ENCODE measurements at regions not wholly inside any gene's neighbourhood (a gene's known extent, or its start where the extent isn't known, plus 50 kb on each side); places are given as distances from the start of the nearest gene placed in this dataset.

DNA sequence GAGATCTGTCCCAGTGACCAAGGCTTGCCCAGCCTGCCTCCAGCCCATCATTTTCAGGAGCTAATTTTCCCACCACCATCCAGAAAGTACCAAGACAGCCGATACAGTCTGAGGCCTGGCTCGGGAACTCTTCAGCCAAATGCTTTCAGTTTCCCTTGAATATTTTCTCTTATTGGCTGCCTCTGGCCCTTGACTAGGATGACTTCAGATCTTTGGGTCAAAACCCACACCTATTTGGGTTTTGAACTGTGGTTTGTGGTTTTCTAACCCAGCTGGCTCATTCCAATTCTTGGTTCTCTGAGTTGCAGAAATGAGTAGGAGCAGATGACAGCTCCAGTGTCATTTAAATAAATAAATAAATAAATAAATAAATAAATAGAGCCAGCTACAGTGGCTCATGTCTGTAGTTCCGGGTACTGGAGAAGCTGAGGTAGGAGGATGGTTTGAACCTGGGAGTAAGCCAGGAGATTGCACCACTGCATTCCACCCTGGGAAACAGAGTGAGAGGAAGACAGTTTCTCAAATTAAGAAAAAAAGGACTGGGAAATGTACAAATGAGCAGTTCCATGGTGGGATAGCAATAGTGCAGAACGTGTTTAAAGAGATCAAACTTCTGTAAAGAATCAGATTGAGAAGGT is 465.0 kb upstream of the SOX11 start:
- Histone ChIP-seq H3K27me3 (ENCODE audit: control insufficient read depth, insufficient read depth, low read length) (no peaks in the 10 kb centered on the region), H3K4me1 (ENCODE audit: control insufficient read depth, insufficient read depth, low read length) (no peaks in the 10 kb centered on the region), H3K9ac (ENCODE audit: low read length) (no peak overlapping the region), H3K4me3 (ENCODE audit: low read length) (no peak overlapping the region), H3K9me3 (ENCODE audit: control insufficient read depth, low read length) (no peaks in the 10 kb centered on the region), H3K36me3 (ENCODE audit: control insufficient read depth, insufficient read depth, low read length) (no peaks in the 10 kb centered on the region)

DNA sequence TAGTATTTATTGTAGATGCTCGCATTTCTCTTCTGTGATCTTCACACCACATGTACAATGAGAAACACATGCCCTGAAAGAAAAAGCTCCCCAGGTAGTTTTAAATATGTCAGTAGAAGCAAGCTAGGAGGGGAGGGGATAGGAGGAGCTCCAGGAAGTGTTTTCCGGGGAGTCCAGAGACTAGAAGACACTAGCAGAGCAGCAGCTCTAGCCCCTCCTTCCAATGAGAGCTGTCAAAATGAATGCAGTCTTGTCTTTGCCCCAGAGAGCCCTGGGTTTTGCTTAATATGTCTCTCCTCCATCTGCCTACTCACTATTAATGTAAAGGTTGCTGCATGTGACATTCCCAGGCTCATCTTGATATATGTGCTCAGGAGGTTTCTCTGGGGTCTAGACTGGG is 462.6 kb upstream of the SOX11 start:
- Histone ChIP-seq H3K9me3 (ENCODE audit: control insufficient read depth, low read length) (no peaks in the 10 kb centered on the region), H3K4me3 (ENCODE audit: low read length) (no peak overlapping the region), H3K27me3 (ENCODE audit: control insufficient read depth, insufficient read depth, low read length) (no peaks in the 10 kb centered on the region), H3K9ac (ENCODE audit: low read length) (no peak overlapping the region), H3K4me1 (ENCODE audit: control insufficient read depth, insufficient read depth, low read length) (no peaks in the 10 kb centered on the region), H3K36me3 (ENCODE audit: control insufficient read depth, insufficient read depth, low read length) (no peaks in the 10 kb centered on the region)

DNA sequence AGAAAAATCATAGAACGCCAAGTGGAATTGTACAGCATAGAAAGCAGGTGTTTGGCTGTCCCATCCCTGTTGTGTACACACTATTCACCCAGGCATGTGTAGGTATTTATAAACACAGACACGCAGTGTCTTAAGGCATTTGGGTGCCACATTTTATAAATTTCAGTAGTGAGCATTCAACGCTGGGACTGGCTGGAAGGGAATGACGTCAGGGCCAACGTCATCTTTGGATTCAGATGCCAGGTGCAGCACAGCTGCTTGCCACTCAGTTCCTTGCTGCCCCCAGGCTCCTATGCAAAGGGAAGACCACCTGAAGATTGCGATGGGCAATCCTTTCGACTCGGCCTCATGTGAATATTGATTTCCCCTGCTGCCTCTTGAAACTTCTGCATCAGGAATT is 461.7 kb upstream of the SOX11 start:
- H3K4me3 ChIP-seq (ENCODE audit: low read length), result no peak overlapping the region
- no peaks in the 10 kb centered on the region for H3K36me3 ChIP-seq (ENCODE audit: control insufficient read depth, insufficient read depth, low read length)
- no peaks in the 10 kb centered on the region for H3K27me3 ChIP-seq (ENCODE audit: control insufficient read depth, insufficient read depth, low read length)
- H3K4me1 ChIP-seq (ENCODE audit: control insufficient read depth, insufficient read depth, low read length), result no peaks in the 10 kb centered on the region
- no peaks in the 10 kb centered on the region for H3K9me3 ChIP-seq (ENCODE audit: control insufficient read depth, low read length)
- no peak overlapping the region for H3K9ac ChIP-seq (ENCODE audit: low read length)

DNA sequence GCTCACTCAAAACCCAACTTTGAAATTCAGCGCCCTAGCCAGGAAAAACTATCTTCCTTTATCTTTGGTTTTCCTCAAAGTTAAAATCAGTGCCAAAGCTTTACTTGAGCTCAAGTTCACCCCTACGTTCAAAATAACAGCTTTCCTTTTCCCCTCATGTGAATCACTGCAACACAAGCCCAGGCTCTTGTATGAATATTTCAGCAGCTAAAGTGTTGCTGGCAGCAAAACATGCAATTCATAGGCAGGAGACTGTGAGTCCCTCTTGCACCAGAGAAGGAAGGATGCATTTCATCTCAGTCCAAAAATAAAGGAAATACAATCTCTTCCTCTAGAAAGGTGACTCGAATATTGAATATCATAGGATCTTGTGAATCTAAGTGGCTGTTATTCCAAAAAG is 461.3 kb upstream of the SOX11 start:
- H3K4me1 ChIP-seq (ENCODE audit: control insufficient read depth, insufficient read depth, low read length), result no peaks in the 10 kb centered on the region
- H3K9me3 ChIP-seq (ENCODE audit: control insufficient read depth, low read length), result no peaks in the 10 kb centered on the region
- no peak overlapping the region for H3K9ac ChIP-seq (ENCODE audit: low read length)
- H3K27me3 ChIP-seq (ENCODE audit: control insufficient read depth, insufficient read depth, low read length), result no peaks in the 10 kb centered on the region
- no peak overlapping the region for H3K4me3 ChIP-seq (ENCODE audit: low read length)
- H3K36me3 ChIP-seq (ENCODE audit: control insufficient read depth, insufficient read depth, low read length), result no peaks in the 10 kb centered on the region

DNA sequence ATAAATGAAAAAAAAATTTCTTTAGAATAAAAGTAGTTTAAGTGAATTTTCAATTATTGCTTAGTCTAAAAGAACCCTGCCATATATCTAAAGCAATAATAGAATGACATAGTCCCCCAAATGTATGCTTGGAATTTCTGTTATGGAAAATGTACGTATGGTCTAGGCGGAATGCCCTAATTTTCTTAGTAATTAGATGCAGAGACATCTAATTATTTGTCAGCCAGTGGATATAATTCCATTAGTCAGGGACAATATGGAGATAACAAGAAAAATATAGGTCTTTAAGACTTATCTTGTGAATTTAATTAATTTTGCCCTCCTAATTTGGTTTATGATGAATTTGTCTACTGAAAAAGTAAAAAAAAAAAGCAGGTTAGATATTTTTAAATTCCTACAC is 460.9 kb upstream of the SOX11 start:
- Histone ChIP-seq H3K9ac (ENCODE audit: low read length) (no peak overlapping the region), H3K4me1 (ENCODE audit: control insufficient read depth, insufficient read depth, low read length) (no peaks in the 10 kb centered on the region), H3K36me3 (ENCODE audit: control insufficient read depth, insufficient read depth, low read length) (no peaks in the 10 kb centered on the region), H3K9me3 (ENCODE audit: control insufficient read depth, low read length) (no peaks in the 10 kb centered on the region), H3K27me3 (ENCODE audit: control insufficient read depth, insufficient read depth, low read length) (no peaks in the 10 kb centered on the region), H3K4me3 (ENCODE audit: low read length) (no peak overlapping the region)

DNA sequence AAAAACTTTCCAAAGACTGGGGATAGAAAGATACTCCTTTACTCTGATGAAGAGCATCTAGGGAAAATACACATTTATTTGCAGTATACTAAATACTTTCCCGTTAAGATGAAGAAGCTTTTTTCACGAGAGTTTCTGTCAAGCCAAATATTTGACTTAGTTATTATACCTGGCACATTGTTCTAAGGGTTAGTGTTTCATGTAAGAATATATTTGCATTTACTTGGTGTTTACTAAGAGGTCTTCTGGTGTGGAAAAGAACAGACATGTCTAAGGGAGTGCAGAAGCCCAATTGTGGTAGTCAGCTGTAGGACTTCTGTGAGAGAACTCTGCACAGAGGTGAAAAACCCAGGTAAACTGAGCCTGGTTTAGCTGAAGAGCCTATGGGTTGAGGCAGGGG is 457.6 kb upstream of the SOX11 start:
- Histone ChIP-seq H3K36me3 (ENCODE audit: control insufficient read depth, insufficient read depth, low read length) (no peaks in the 10 kb centered on the region), H3K9me3 (ENCODE audit: control insufficient read depth, low read length) (no peaks in the 10 kb centered on the region), H3K9ac (ENCODE audit: low read length) (no peak overlapping the region), H3K4me1 (ENCODE audit: control insufficient read depth, insufficient read depth, low read length) (no peaks in the 10 kb centered on the region), H3K4me3 (ENCODE audit: low read length) (no peak overlapping the region), H3K27me3 (ENCODE audit: control insufficient read depth, insufficient read depth, low read length) (no peaks in the 10 kb centered on the region)

DNA sequence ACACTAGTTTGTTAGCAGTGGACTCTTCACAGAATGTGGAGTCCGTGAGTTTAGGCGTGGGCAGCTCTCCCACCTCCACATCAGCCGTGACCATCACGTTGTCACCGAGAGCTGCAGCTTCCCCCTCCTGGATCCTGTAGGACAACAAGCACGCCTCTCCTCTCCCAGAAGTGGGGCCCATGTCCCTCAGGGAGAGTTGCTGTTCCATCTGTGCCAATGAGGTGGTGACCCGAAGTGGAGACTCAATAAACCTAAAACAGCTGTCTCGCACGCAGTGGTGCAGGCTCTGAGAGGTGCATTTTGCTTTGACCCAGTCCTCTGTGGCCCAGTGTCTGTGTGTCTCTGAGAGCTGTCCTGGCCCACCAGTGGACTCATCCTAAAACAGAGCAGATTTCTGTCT is 456.5 kb upstream of the SOX11 start:
- H3K4me1 ChIP-seq (ENCODE audit: control insufficient read depth, insufficient read depth, low read length), result no peaks in the 10 kb centered on the region
- no peaks in the 10 kb centered on the region for H3K27me3 ChIP-seq (ENCODE audit: control insufficient read depth, insufficient read depth, low read length)
- H3K9ac ChIP-seq (ENCODE audit: low read length), result no peak overlapping the region
- H3K36me3 ChIP-seq (ENCODE audit: control insufficient read depth, insufficient read depth, low read length), result no peaks in the 10 kb centered on the region
- no peaks in the 10 kb centered on the region for H3K9me3 ChIP-seq (ENCODE audit: control insufficient read depth, low read length)
- no peak overlapping the region for H3K4me3 ChIP-seq (ENCODE audit: low read length)

DNA sequence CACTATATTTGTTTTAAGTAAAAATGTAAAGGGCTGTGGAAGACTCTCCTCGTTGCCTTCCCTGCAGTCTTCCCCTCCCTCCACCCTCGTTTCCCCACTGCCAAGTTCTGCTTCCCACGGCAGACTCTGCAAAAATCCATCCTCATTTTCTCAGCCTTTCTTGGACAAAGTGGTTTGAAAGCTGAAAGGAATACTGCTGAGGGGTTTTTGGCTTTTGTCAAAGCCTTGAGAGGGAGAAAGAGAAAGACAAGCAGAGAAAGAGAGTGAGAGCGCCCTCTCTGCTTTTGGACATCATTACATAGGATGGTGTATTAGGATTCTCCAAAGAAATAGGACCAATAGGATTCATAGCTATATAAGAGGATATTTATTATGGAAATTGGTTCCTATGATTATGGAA is 455.9 kb upstream of the SOX11 start:
- Histone ChIP-seq H3K9me3 (ENCODE audit: control insufficient read depth, low read length) (no peaks in the 10 kb centered on the region), H3K27me3 (ENCODE audit: control insufficient read depth, insufficient read depth, low read length) (no peaks in the 10 kb centered on the region)

DNA sequence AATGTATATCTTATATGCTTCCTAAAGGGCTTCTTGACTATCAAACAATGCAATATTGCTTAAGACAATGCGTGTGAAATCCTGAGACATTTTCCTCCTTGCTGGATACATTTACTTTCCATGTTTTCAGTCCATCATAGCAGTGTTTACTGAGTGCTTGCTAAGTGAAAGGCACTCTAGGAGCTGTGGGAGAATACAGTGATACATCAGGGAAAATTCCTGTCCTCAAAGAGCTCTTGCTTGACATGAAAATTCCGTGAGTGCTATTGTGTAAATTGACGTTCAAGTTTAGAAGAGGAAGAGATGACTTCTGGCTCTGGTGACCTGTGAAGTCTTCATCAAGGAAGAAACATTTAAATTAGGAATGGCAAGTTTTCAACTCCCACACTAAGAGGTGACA is 449.4 kb upstream of the SOX11 start:
- no peaks in the 10 kb centered on the region for H3K36me3 ChIP-seq (ENCODE audit: control insufficient read depth, insufficient read depth, low read length)
- no peak overlapping the region for H3K4me3 ChIP-seq (ENCODE audit: low read length)
- H3K4me1 ChIP-seq (ENCODE audit: control insufficient read depth, insufficient read depth, low read length), result no peaks in the 10 kb centered on the region

More for the DNA sequence above, 455.9 kb upstream of the SOX11 start:
- Histone ChIP-seq H3K9ac (ENCODE audit: low read length) (no peak overlapping the region), H3K36me3 (ENCODE audit: control insufficient read depth, insufficient read depth, low read length) (no peaks in the 10 kb centered on the region), H3K4me1 (ENCODE audit: control insufficient read depth, insufficient read depth, low read length) (no peaks in the 10 kb centered on the region), H3K4me3 (ENCODE audit: low read length) (no peak overlapping the region)

DNA sequence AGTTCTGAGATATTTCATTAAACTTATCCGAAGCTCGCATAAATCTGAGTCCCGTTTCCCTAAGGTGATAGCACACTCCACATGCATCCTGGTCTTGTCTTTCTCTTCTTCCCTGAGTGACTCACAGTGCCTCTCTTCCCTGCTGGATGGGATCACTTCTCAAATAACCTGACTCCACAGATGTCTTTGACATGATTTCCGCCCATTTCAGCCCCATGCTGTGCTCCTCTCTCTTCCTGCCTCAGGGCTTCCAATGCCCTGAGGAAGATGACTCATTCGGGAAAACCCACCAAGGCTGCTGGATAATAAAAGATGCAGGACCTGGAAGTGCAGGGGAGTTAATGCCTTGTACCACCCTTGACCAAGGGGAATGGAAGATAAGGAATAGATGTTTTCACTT is 441.7 kb upstream of the SOX11 start:
- no peak overlapping the region for H3K4me3 ChIP-seq (ENCODE audit: low read length)
- no peaks in the 10 kb centered on the region for H3K9me3 ChIP-seq (ENCODE audit: control insufficient read depth, low read length)
- no peaks in the 10 kb centered on the region for H3K4me1 ChIP-seq (ENCODE audit: control insufficient read depth, insufficient read depth, low read length)
- no peaks in the 10 kb centered on the region for H3K27me3 ChIP-seq (ENCODE audit: control insufficient read depth, insufficient read depth, low read length)
- H3K36me3 ChIP-seq (ENCODE audit: control insufficient read depth, insufficient read depth, low read length), result no peaks in the 10 kb centered on the region
- H3K9ac ChIP-seq (ENCODE audit: low read length), result no peak overlapping the region

More for the DNA sequence above, 449.4 kb upstream of the SOX11 start:
- H3K9me3 ChIP-seq (ENCODE audit: control insufficient read depth, low read length), result no peaks in the 10 kb centered on the region
- H3K27me3 ChIP-seq (ENCODE audit: control insufficient read depth, insufficient read depth, low read length), result no peaks in the 10 kb centered on the region
- no peak overlapping the region for H3K9ac ChIP-seq (ENCODE audit: low read length)

DNA sequence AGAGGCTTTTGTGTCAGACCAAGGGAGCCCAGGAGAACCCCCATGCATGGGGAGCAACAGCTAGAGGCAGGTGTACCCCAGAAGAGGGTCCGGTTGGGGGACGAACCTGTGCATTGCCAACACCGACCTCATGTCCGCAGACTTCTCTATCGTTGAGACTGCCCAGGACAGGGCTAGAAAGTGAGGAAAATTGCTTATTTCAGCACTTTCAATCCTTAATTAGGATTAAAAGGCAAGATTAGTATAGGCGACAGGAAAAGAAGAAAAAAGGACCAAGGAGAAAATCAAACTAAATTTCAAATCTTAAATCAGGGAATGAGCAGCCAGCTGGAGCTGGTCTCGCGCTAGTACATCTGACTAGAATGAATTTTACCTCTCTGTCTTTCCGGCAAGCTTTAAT is 438.9 kb upstream of the SOX11 start:
- Histone ChIP-seq H3K4me1 (ENCODE audit: control insufficient read depth, insufficient read depth, low read length) (no peaks in the 10 kb centered on the region), H3K27me3 (ENCODE audit: control insufficient read depth, insufficient read depth, low read length) (no peaks in the 10 kb centered on the region), H3K9me3 (ENCODE audit: control insufficient read depth, low read length) (no peaks in the 10 kb centered on the region), H3K9ac (ENCODE audit: low read length) (no peak overlapping the region), H3K36me3 (ENCODE audit: control insufficient read depth, insufficient read depth, low read length) (no peaks in the 10 kb centered on the region), H3K4me3 (ENCODE audit: low read length) (no peak overlapping the region)

DNA sequence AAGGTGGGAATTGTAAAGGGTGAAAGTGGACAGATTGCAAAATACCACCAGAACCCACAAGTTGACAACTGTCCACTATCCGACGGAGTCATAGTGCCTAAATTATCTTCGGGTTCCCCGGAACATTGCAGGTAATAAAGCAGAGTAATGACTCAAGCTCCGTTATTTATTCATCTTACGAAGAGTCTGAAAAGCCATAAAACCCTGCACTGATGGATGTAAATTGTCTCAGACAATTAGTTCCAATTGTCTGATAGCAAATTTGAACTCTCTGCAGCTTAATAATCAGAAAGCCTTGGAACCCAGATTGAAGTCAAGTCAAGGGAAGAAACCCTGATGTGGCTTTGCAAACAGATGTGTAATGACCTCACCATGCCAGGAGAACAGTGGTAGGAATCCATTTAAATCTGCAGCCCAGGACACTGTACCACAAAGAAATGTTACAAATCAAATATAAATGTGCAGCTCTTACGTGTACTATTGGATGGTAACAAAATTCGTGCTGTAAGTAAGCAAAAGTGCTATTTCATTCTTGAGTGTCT is 437.3 kb upstream of the SOX11 start:
- H3K27me3 ChIP-seq (ENCODE audit: control insufficient read depth, insufficient read depth, low read length), result no peaks in the 10 kb centered on the region
- H3K4me3 ChIP-seq (ENCODE audit: low read length), result no peak overlapping the region
- H3K9me3 ChIP-seq (ENCODE audit: control insufficient read depth, low read length), result no peaks in the 10 kb centered on the region
- no peaks in the 10 kb centered on the region for H3K4me1 ChIP-seq (ENCODE audit: control insufficient read depth, insufficient read depth, low read length)
- H3K36me3 ChIP-seq (ENCODE audit: control insufficient read depth, insufficient read depth, low read length), result no peaks in the 10 kb centered on the region
- H3K9ac ChIP-seq (ENCODE audit: low read length), result no peak overlapping the region

DNA sequence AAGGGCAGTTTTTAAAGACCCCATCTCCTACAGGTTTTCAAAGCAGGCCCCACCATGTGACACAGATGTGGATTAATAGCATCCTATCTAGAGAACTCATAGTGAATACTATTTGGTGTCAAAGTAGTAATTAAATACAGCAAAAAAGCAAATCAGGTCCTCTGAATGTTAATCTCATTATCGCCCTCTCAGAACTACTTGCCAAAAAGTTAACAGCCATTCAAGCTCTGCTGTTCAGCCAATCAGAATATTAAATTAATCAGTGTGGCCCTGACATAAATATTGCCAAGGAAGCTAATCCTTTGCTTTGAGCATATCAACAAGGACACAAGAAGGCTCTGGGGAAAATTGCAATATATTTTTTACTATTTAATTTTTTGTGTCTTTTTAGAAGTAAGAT is 428.9 kb upstream of the SOX11 start:
- no peaks in the 10 kb centered on the region for H3K36me3 ChIP-seq (ENCODE audit: control insufficient read depth, insufficient read depth, low read length)
- no peak overlapping the region for H3K4me3 ChIP-seq (ENCODE audit: low read length)

More for the DNA sequence above, 428.9 kb upstream of the SOX11 start:
- H3K4me1 ChIP-seq (ENCODE audit: control insufficient read depth, insufficient read depth, low read length), result no peaks in the 10 kb centered on the region
- no peaks in the 10 kb centered on the region for H3K27me3 ChIP-seq (ENCODE audit: control insufficient read depth, insufficient read depth, low read length)
- no peaks in the 10 kb centered on the region for H3K9me3 ChIP-seq (ENCODE audit: control insufficient read depth, low read length)
- no peak overlapping the region for H3K9ac ChIP-seq (ENCODE audit: low read length)

Data from mucosa of stomach (tissue), 1 donor.